C4-2B (cell line): ENCODE measurements at regions not wholly inside any gene's neighbourhood (a gene's known extent, or its start where the extent isn't known, plus 50 kb on each side); places are given as distances from the start of the nearest gene placed in this dataset.

Experiments used
- CTCF ChIP-seq: fragments of 450-650 bp; conservative IDR thresholded peaks from 2 replicates; pipeline ENCODE4 v1.5.1; 2017; ENCODE audit warnings: mild to moderate bottlenecking
- ZFX ChIP-seq: fragments of 450-650 bp; IDR thresholded peaks from 2 replicates; pipeline ENCODE4 v1.6.1; 2017

- no peak for TF ChIP-seq CTCF
- TF ChIP-seq ZFX = no peak
Observed at GRCh38 chr5:67921004-67921601, 294.5 kb upstream of the PIK3R1 start.
